Activated T-cell treated with anti-CD3 and anti-CD28 coated beads for 1 hour (primary cell): ENCODE measurements at regions not wholly inside any gene's neighbourhood (a gene's known extent, or its start where the extent isn't known, plus 50 kb on each side); places are given as distances from the start of the nearest gene placed in this dataset.

Experiments used
- DNase-seq: peaks from one replicate; pipeline ENCODE4 v3.0.0-alpha.2; 2020; ENCODE audit warnings: low read depth

DNA sequence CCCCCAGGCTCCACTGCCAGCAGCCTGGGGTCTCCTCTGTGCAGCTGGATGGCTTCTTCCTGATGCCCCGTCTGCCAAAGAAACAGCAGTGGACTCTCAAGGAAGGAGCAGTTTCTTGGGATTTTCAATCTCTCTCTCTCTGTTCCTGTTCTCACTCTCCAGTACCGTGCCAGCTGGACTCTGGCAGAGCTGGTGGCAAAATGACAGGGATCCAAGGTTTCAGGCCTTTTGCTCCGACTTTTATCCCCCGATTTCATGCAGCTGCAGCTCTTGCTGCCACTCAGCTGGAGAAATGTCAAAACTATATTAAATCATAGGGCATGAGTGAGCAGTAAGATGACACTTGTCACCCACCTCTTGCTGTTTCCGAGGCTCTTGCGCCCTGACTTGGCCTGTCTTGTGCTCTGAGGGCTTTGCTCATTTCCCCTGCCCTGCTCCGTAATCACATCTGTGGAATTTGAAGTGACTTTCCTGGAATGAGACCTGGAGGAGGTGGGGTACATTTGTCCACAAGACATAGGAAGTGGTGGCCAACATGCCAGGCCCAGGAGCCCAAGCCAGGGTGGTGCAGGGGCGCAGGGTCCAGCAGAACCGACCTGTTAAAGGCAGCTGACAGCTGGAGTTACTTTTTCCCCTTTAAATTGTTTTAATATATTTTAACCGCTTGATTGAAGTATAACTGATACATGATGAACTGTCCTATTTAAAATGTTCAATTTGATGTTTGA lies 576.2 kb downstream of the PTPRU start:
- no peak for DNase-seq

DNA sequence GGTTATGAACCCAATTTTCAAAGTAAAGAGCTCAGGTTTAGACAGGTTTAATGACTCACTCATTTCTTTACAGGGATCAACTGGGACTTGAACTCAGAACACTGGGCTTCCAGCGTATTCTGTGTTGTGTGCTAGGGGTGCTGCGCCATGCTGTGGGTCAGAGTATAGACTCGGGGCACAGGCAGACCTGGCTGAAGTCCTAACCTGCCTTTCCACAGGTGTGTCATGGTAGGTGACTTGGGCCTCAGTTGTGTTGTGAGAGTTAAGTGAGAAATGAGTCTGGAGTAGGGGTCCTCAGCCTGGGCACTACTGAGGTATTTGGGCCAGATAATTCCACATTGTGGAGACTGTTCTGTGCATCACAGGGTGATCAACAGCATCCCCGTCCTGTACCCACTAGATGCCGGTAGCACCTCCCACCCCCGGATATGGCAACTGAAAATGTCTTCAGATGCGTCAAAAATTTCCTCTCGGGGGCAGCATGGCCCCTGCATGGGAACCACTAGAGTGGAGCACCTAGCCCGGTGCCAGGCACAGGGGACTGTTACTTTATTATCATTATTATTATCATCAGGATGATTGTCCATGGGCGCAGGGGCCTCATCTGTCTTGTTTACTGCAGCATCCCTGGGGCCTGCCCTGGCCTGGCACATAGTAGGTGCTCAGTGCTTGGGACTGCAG lies 575.5 kb downstream of the PTPRU start:
- no peak for DNase-seq

DNA sequence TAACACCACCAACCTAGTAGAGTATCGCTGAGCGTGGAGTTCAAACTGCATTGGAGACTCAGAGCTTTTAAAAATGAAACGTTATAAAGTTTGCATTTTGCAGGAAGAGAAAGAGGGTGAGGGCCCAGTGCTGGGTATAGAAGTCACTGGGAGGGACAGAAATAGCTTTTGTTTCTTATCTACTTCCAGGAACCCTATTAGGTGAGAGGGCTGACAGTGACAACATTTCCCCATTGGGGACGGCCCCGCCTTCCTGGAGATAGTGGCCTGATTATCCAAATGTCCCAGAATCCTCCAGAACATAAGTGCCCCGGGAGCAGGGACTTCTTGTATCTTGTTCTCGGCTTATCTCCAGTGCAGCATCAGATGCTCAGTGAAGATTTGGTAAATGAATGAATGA lies 574.9 kb downstream of the PTPRU start:
- DNase-seq = no peak

GRCh38 chr1:29810121-29811120 lies 574.1 kb downstream of the PTPRU start:
- no peak for DNase-seq

- no peak for DNase-seq
These were observed 573.3 kb downstream of the PTPRU start for GRCh38 chr1:29809446-29810120.

DNA sequence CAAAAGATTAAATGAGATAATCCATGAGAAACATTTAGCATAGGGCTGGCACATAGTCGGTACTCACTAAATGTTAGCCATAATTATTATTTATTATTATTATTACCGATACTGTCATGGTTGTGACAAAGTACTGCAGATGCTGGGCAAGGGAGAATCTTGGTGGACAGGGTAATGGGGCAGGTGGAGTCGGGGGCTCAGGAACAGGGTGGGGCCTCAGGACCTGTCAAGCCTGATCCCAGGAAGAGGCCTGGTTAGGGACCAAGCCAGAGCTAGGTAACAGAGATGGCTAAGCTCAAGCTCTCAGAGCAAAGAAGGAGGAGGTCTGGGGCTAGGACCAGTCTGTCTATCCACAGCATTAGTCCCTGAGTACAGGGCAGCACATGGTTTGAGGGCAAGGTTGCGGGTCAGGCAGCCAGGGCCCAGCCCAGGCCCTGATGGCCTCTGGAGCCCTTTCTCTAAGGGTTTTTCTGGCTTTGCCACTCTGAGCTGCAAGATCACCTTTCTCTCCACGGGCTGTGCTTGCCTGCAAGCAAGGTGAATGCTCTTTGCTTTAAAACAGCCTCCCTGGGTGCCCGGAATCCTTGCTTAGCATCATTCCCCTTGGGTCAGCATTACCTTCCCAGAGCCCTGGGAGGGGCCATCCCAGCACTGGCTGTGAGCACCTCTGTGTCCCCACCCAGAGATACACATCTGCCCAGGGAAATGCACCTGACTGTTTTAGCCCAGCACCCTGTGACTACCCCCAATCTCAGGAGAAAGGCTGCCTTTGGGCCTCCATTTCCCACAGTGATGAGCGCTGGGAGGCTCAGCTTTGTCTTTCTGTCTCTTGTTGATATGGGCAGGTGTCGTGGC lies 572.0 kb downstream of the PTPRU start:
- DNase-seq = no peak

DNA sequence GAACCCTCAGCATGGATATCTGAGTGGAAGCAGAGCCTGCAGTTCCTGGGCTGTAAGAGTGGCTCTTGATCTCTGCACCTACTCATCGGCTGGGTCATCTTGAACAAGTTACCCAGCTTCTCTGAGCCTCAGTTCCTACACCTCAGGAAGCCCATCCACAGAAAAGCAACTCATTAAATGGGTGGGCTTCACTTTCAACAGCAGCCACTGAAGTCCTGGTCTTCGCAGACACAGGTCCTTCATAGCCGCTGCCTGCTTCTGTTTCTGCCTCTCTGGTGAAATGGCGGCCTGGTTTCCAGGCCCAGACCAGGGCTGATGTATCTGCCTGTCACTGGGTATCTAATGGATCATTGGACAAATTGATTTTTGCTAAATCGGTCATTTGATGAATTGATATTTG lies 571.4 kb downstream of the PTPRU start:
- DNase-seq = no peak

DNA sequence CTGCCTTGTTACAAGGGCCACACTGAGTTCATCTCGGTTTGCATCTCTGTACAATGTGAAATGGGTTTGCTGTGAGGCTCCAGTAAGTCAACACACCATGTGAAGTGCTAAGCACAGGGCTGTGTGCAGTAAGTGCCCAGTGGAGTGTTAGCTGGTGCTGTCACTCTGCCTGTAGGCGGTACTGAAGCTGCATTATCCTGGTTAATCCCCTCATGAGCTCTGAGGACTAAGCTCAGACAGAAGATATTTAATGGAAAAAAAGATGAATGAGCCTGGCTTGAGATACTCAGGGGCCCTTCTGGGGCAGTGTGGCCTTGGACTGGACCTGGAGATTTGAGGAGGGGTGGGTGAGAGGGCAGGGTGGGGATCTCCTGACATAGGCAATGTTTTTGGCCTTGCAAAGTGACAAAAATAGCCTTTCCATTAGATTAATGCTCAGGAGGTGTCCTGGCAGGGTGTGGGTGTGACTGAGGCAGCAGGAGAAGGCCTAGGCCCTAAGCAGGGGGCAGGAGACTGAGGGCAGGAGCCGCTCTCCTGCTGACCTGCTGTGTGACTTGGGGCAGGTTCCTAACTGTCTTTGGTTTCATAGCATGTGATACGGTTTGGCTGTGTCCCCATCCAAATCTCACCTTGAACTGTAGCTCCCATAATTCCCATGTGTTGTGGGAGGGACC lies 570.5 kb downstream of the PTPRU start:
- DNase-seq = no peak

DNA sequence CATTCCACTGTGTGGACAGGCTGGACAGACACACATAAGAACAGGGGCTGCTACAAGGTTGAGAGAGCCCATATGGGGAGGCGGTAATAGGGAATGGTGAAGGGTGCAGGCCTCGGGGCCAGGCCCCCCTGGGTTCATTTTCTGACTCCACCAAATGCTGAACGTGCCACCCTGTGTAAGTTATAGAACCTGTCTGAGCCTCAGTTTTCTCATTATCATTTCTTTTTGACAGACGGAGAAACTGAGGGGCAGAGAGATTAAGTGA lies 569.5 kb downstream of the PTPRU start:
- DNase-seq = no peak

DNA sequence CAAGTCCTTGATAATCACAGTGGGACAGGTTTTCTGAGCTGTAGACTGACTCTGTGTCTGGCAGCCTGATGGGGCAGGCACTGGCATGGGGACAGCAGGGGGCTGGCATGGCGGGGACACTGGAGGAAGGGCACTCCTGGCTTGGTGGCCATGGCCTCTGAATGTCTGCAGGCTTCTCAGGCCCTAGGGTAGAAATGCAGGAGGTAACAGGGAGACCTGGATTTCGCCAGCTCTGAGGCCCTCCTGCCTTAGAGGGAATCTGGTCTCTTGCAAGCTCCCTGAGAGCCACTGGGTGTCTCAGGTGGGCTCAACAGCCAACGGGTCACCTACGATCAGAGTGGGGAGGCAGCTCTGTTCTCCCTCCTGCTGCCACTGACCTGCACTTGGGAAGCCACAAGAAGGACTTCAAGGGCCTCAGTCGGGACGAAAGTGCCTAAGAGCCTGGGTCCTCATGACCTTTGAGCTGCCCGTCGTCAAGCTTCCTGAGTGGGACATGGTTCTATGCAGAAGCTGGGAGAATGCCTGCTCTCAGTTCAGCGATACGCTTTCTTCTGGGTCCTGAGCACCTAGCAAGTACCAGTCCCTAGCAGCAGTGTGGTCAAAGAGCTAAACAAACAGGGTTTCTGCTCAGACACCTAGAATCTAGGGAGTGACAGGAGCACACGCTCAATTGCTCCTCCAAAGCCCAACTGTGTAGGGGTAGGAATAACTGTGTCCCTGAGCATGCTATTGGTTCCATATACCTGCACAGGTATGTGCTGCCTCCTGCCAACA lies 569.0 kb downstream of the PTPRU start:
- DNase-seq = no peak

DNA sequence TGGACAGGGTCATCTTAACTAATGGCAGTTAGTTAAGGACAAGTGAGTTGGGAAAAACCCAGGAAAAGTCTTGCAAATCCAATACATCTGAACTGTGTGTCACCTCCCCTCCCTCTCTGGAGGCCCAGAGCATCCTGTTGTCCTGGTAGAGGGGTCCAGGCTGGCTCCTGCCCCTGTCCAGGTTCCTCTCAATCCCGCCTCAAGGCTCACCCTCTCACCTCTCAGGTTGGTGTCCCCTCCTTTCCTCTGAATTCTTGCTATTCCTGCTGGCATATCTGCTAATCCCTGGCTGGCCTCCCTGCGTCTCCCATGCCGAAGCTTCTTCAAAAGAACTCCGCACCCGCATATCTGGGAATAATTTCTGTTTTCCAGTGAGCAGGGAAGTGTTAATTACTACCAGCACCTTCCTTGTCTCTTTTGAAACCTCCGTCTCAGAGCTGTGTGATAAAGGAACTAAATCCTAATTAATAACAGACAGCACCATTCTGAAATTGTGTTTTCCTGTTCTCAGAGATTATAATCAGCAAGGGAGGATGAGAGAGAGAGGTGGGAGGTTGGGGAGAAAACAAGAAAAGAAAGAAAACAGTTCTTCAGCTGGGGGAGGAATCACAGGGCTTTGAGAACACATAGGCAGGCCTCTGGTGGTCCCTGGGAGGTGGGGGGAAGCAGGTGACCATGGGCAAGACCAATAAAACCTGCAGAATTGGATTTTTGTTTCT lies 568.0 kb downstream of the PTPRU start:
- DNase-seq = no peak

- DNase-seq = no peak
These were observed 567.2 kb downstream of the PTPRU start for GRCh38 chr1:29803486-29803885.

- DNase-seq = no peak
These were observed 566.1 kb downstream of the PTPRU start for GRCh38 chr1:29802181-29803068.

DNA sequence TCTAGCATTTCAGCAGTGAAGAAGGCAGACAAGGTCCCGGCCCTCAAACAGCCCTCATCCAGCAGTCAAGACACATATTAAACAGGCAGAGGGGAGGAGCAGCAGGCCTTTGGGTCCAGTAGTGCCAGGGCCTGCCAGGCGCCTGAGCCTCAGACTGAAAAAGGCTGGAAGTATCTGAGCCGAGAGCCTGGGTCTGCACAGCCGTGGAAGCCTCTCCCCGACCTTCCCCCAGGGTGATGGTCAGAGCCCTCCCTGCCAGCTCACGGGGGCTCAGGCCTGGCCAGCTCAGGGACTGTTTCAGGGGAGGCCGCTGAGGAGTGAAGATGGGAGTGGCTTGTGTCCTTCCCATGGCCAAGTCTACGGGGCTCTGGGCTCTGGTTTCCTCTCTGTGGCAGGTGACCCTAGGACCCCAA lies 565.2 kb downstream of the PTPRU start:
- DNase-seq = no peak

GRCh38 chr1:29801003-29801402 lies 564.7 kb downstream of the PTPRU start:
- no peak for DNase-seq

DNA sequence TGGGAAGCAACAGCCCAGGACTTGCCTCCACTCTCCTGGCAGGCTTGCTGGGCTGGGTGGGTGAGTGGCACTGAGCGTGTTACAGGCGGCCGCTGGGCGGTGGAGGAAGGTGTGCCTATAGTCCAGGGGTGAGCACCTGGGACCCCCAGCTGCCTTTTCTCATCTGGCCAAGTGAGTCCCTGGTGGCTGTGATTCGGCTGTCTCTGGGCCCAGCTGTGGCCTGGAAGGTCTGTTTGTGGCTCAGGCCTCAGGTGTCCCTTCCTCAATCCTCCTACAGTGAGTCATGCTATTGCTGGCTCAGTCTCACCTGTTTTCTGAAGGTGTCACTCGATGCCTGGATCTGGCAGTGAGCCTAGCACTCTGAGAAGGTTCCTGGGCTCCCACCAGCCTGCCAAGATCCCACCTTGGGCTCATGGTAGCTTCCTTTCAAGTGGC lies 564.2 kb downstream of the PTPRU start:
- no peak for DNase-seq

DNA sequence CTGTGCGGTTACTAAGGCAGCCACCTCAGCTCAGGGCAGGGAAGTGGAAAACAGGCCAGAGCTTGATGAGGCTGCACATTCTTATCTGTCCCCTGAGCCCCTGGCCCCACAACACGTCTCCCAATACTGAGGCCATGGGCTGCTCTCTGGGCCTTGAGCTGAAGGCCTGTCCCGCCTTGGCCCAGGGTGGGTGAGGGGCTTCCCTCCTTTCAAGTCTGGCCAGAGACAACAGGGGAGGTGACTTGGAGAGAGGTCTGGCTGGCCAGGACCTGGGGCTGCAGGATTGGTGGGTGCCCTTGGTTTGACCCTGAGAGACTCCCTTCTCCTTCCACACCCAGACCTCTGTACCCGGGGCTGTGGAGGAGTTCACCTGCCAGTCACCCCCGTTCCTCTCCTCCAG lies 563.8 kb downstream of the PTPRU start:
- DNase-seq = no peak
